MM.1S (cell line): ENCODE measurements at regions not wholly inside any gene's neighbourhood (a gene's known extent, or its start where the extent isn't known, plus 50 kb on each side); places are given as distances from the start of the nearest gene placed in this dataset.
A peak's percentile ranks its signal among the peaks of the same experiment; 100 is the strongest.

Experiments used
- DNase-seq: peaks from one replicate; pipeline ENCODE4 v3.0.0-alpha.2; 2015
- H2AFZ ChIP-seq: fragments of 300-600 bp; sonication (generic); 2 replicates; pipeline ENCODE4 v1.6.0; 2016; ENCODE audit warnings: antibody characterized with exemption, low read length
- H3F3A ChIP-seq: fragments of 300-600 bp; sonication (generic); 2 replicates; pipeline ENCODE4 v1.6.1; 2016; ENCODE audit warnings: mild to moderate bottlenecking, antibody characterized with exemption, low read length, moderate library complexity, mixed read lengths; ENCODE audit not compliant: insufficient read depth
- H3K27ac ChIP-seq: fragments of 300-600 bp; sonication (generic); 2 replicates; pipeline ENCODE4 v1.5.1; 2016; ENCODE audit warnings: mild to moderate bottlenecking, low read length
- H3K27me3 ChIP-seq: fragments of 300-600 bp; sonication (generic); replicated peaks from 2 replicates; pipeline ENCODE4 v1.6.0; 2016; ENCODE audit warnings: low read length; ENCODE audit not compliant: insufficient read depth
- H3K36me3 ChIP-seq: fragments of 300-600 bp; sonication (generic); replicated peaks from 2 replicates; pipeline ENCODE4 v1.6.1; 2016; ENCODE audit warnings: mild to moderate bottlenecking, low read length, mixed read lengths; ENCODE audit not compliant: insufficient read depth
- H3K4me1 ChIP-seq: fragments of 300-600 bp; sonication (generic); 2 replicates; pipeline ENCODE4 v1.6.1; 2016; ENCODE audit warnings: low read length, mixed read lengths
- H3K4me2 ChIP-seq: fragments of 300-600 bp; sonication (generic); 2 replicates; pipeline ENCODE4 v1.6.0; 2016; ENCODE audit warnings: low read depth, low read length
- H3K4me3 ChIP-seq: fragments of 300-600 bp; sonication (generic); 2 replicates; pipeline ENCODE4 v1.5.1; 2016; ENCODE audit warnings: low read length, mixed read lengths
- H3K79me2 ChIP-seq: fragments of 300-600 bp; sonication (generic); 2 replicates; pipeline ENCODE4 v1.6.1; 2016; ENCODE audit warnings: mixed run types, low read length, mixed read lengths
- H3K9ac ChIP-seq: fragments of 300-600 bp; sonication (generic); 2 replicates; pipeline ENCODE4 v1.6.1; 2016; ENCODE audit warnings: low read length, mixed read lengths
- H3K9me2 ChIP-seq: fragments of 300-600 bp; sonication (generic); replicated peaks from 2 replicates; pipeline ENCODE4 v1.6.1; 2016; ENCODE audit warnings: mild to moderate bottlenecking, low read length, mixed read lengths; ENCODE audit not compliant: insufficient read depth
- H3K9me3 ChIP-seq: fragments of 300-600 bp; sonication (generic); replicated peaks from 2 replicates; pipeline ENCODE4 v1.6.1; 2016; ENCODE audit warnings: mild to moderate bottlenecking, low read length, mixed read lengths; ENCODE audit not compliant: insufficient read depth
- H4K20me1 ChIP-seq: fragments of 300-600 bp; sonication (generic); 2 replicates; pipeline ENCODE4 v1.6.1; 2016; ENCODE audit warnings: mild to moderate bottlenecking, low read length, moderate library complexity, mixed read lengths; ENCODE audit not compliant: insufficient read depth
- CTCF ChIP-seq: fragments of 300-600 bp; sonication (generic); IDR thresholded peaks from 2 replicates; pipeline ENCODE4 v1.5.1; 2016; ENCODE audit warnings: antibody characterized with exemption, low read length, mixed read lengths
- EZH2 ChIP-seq: fragments of 300-600 bp; sonication (generic); optimal IDR thresholded peaks from 2 replicates; pipeline ENCODE3; 2017; ENCODE audit warnings: low read depth, mild to moderate bottlenecking, antibody characterized with exemption, low read length, mixed read lengths
- EZH2phosphoT487 ChIP-seq: fragments of 300-600 bp; sonication (generic); IDR thresholded peaks from 2 replicates; pipeline ENCODE4 v1.6.1; 2018; ENCODE audit warnings: antibody characterized with exemption, low read length

- H3K27ac ChIP-seq: no peak overlapping the region
- no peak overlapping the region for H3K4me2 ChIP-seq
- no peak overlapping the region for H3K4me3 ChIP-seq
- DNase-seq: no peak
- H3F3A ChIP-seq: no peaks in the 10 kb centered on the region
- no peaks in the 10 kb centered on the region for H3K27me3 ChIP-seq
- H2AFZ ChIP-seq: 0 out of 2 replicates have a peak overlapping the region, but pooled peaks have one; percentile 5
- H3K9me2 ChIP-seq: no peaks in the 10 kb centered on the region
- no peaks in the 10 kb centered on the region for H4K20me1 ChIP-seq
- no peaks in the 10 kb centered on the region for H3K4me1 ChIP-seq
- H3K9me3 ChIP-seq: no peaks in the 10 kb centered on the region
- TF ChIP-seq EZH2phosphoT487 (no peak), CTCF (no peak), EZH2 (no peak)
- H3K9ac ChIP-seq: no peak overlapping the region
- no peaks in the 10 kb centered on the region for H3K79me2 ChIP-seq
- H3K36me3 ChIP-seq: no peaks in the 10 kb centered on the region
These were observed 549.8 kb upstream of the AGTR1 start for GRCh38 chr3:148147903-148148302.

GRCh38 chr3:148149556-148149955 is 548.1 kb upstream of the AGTR1 start:
- TF ChIP-seq CTCF: no peak
- no peak for TF ChIP-seq EZH2
- no peak for TF ChIP-seq EZH2phosphoT487
- Histone ChIP-seq H3F3A (no peaks in the 10 kb centered on the region), H3K9me3 (no peaks in the 10 kb centered on the region), H3K79me2 (no peaks in the 10 kb centered on the region), H2AFZ (no peak overlapping the region), H3K9me2 (no peaks in the 10 kb centered on the region), H3K9ac (no peak overlapping the region), H3K4me3 (no peak overlapping the region), H3K4me1 (no peaks in the 10 kb centered on the region), H3K36me3 (no peaks in the 10 kb centered on the region), H3K27me3 (no peaks in the 10 kb centered on the region), H3K4me2 (no peak overlapping the region), H3K27ac (no peak overlapping the region), H4K20me1 (no peaks in the 10 kb centered on the region)
- DNase-seq: no peak

GRCh38 chr3:148150141-148150540 is 547.6 kb upstream of the AGTR1 start:
- Histone ChIP-seq H3K4me2 (no peak overlapping the region), H3K9me3 (no peaks in the 10 kb centered on the region), H3K27me3 (no peaks in the 10 kb centered on the region), H4K20me1 (no peaks in the 10 kb centered on the region), H3K4me3 (no peak overlapping the region), H3K79me2 (no peaks in the 10 kb centered on the region), H3F3A (no peaks in the 10 kb centered on the region), H3K4me1 (no peaks in the 10 kb centered on the region), H3K27ac (no peak overlapping the region), H3K9ac (no peak overlapping the region), H2AFZ (no peak overlapping the region), H3K9me2 (no peaks in the 10 kb centered on the region), H3K36me3 (no peaks in the 10 kb centered on the region)
- no peak for TF ChIP-seq EZH2
- no peak for TF ChIP-seq CTCF
- no peak for TF ChIP-seq EZH2phosphoT487
- no peak for DNase-seq

GRCh38 chr3:148158210-148158609 is 539.5 kb upstream of the AGTR1 start:
- H4K20me1 ChIP-seq: no peaks in the 10 kb centered on the region
- no peak overlapping the region for H3K4me2 ChIP-seq
- H3K36me3 ChIP-seq: no peaks in the 10 kb centered on the region
- H3K79me2 ChIP-seq: no peaks in the 10 kb centered on the region
- no peaks in the 10 kb centered on the region for H3K27me3 ChIP-seq
- no peak overlapping the region for H2AFZ ChIP-seq
- no peaks in the 10 kb centered on the region for H3K9me3 ChIP-seq
- no peak overlapping the region for H3K4me3 ChIP-seq
- H3K27ac ChIP-seq: no peak overlapping the region
- H3F3A ChIP-seq: no peaks in the 10 kb centered on the region
- no peak overlapping the region for H3K9ac ChIP-seq
- DNase-seq: no peak
- H3K9me2 ChIP-seq: no peaks in the 10 kb centered on the region
- TF ChIP-seq EZH2phosphoT487: no peak
- TF ChIP-seq CTCF: no peak
- TF ChIP-seq EZH2: no peak
- H3K4me1 ChIP-seq: no peaks in the 10 kb centered on the region
